Ishikawa (cell line): ENCODE measurements at regions not wholly inside any gene's neighbourhood (a gene's known extent, or its start where the extent isn't known, plus 50 kb on each side); places are given as distances from the start of the nearest gene placed in this dataset.

Source experiments
- CEBPB ChIP-seq: IDR thresholded peaks from 2 replicates; pipeline ENCODE4 v1.6.1; 2012
- CREB1 ChIP-seq: IDR thresholded peaks from 2 replicates; pipeline ENCODE4 v1.6.1; 2012; ENCODE audit warnings: low read depth
- EGR1 ChIP-seq: IDR thresholded peaks from 2 replicates; pipeline ENCODE4 v1.6.1; 2012
- EP300 ChIP-seq: IDR thresholded peaks from 2 replicates; pipeline ENCODE4 v1.6.1; 2012; ENCODE audit warnings: borderline replicate concordance
- FOXM1 ChIP-seq: IDR thresholded peaks from 2 replicates; pipeline ENCODE4 v1.6.1; 2012; ENCODE audit warnings: low read depth, borderline replicate concordance
- MAX ChIP-seq: IDR thresholded peaks from 2 replicates; pipeline ENCODE4 v1.6.1; 2012
- NFIC ChIP-seq: IDR thresholded peaks from 2 replicates; pipeline ENCODE4 v1.6.1; 2012
- RAD21 ChIP-seq: IDR thresholded peaks from 2 replicates; pipeline ENCODE4 v1.6.1; 2012; ENCODE audit warnings: low read depth
- REST ChIP-seq: IDR thresholded peaks from 2 replicates; pipeline ENCODE4 v1.6.1; 2012; ENCODE audit warnings: low read depth, mild to moderate bottlenecking
- TAF1 ChIP-seq: IDR thresholded peaks from 2 replicates; pipeline ENCODE4 v1.6.1; 2012; ENCODE audit warnings: low read depth, mild to moderate bottlenecking
- TCF12 ChIP-seq: IDR thresholded peaks from 2 replicates; pipeline ENCODE4 v1.6.1; 2012; ENCODE audit warnings: low read depth
- TEAD4 ChIP-seq: IDR thresholded peaks from 2 replicates; pipeline ENCODE4 v1.6.1; 2012
- USF1 ChIP-seq: IDR thresholded peaks from 2 replicates; pipeline ENCODE4 v1.6.1; 2012
- YY1 ChIP-seq: IDR thresholded peaks from 2 replicates; pipeline ENCODE4 v1.6.1; 2012; ENCODE audit warnings: low read depth
- ZBTB7A ChIP-seq: IDR thresholded peaks from 2 replicates; pipeline ENCODE4 v1.6.1; 2012; ENCODE audit warnings: low read depth

- no peak for TF ChIP-seq FOXM1
- no peak for TF ChIP-seq TAF1
- no peak for TF ChIP-seq ZBTB7A
- no peak for TF ChIP-seq RAD21
Observed at GRCh38 chr14:53534841-53535240, 381.7 kb upstream of the DDHD1 start.

GRCh38 chr14:53533384-53533970, 380.4 kb upstream of the DDHD1 start:
- TF ChIP-seq USF1 (no peak), TEAD4 (no peak), ZBTB7A (no peak), CREB1 (no peak), NFIC (no peak), TCF12 (no peak)

- no peak for TF ChIP-seq EP300
- TF ChIP-seq TCF12, result no peak
- no peak for TF ChIP-seq USF1
- no peak for TF ChIP-seq REST
- no peak for TF ChIP-seq NFIC
- TF ChIP-seq FOXM1, result no peak
- no peak for TF ChIP-seq ZBTB7A
- TF ChIP-seq CREB1, result no peak
- TF ChIP-seq TEAD4, result no peak
- TF ChIP-seq EGR1, result no peak
- no peak for TF ChIP-seq RAD21
- no peak for TF ChIP-seq TAF1
Observed at GRCh38 chr14:53532853-53533252, 379.7 kb upstream of the DDHD1 start.

GRCh38 chr14:53531730-53532129, 378.6 kb upstream of the DDHD1 start:
- TF ChIP-seq ZBTB7A (no peak), CEBPB (no peak), EP300 (no peak)

GRCh38 chr14:53531156-53531555, 378.0 kb upstream of the DDHD1 start:
- TF ChIP-seq EGR1 (no peak), CEBPB (no peak), YY1 (no peak), RAD21 (no peak), CREB1 (no peak), TCF12 (no peak), EP300 (no peak), USF1 (no peak), ZBTB7A (no peak), TEAD4 (no peak)

- TF ChIP-seq EP300, result no peak
- TF ChIP-seq EGR1, result no peak
- TF ChIP-seq USF1, result no peak
- TF ChIP-seq FOXM1, result no peak
- TF ChIP-seq CEBPB, result no peak
- no peak for TF ChIP-seq TAF1
- no peak for TF ChIP-seq CREB1
- no peak for TF ChIP-seq YY1
- no peak for TF ChIP-seq MAX
- TF ChIP-seq TCF12, result no peak
- no peak for TF ChIP-seq TEAD4
- TF ChIP-seq ZBTB7A, result no peak
- TF ChIP-seq RAD21, result no peak
- no peak for TF ChIP-seq REST
- TF ChIP-seq NFIC, result no peak
Observed at GRCh38 chr14:53529519-53529918, 376.4 kb upstream of the DDHD1 start.
